ENCODE measurements at regions not wholly inside any gene's neighbourhood (a gene's known extent, or its start where the extent isn't known, plus 50 kb on each side); places are given as distances from the start of the nearest gene placed in this dataset.
"Not testable (repeated sequence)": the region's sequence is repeated elsewhere in the genome, so short reads cannot be mapped to it uniquely, and the experiment has no call there.

GRCh38 chr6:144467921-144468320, 182.8 kb downstream of the UTRN start:
- H3K79me2 ChIP-seq (ENCODE audit: insufficient read depth, low read length), result no peaks in the 10 kb centered on the region
- H3F3A ChIP-seq (ENCODE audit: insufficient read depth, low read length), result no peaks in the 10 kb centered on the region
- H3K36me3 ChIP-seq (ENCODE audit: insufficient read depth, low read length), result no peaks in the 10 kb centered on the region
- H3K9me3 ChIP-seq (ENCODE audit: low read length), result no peaks in the 10 kb centered on the region
- no peak overlapping the region for H3K4me3 ChIP-seq (ENCODE audit: low read depth, low read length, poor library complexity, severe bottlenecking)
- H3K4me2 ChIP-seq (ENCODE audit: low read length), result no peak overlapping the region
- no peak overlapping the region for H3K9ac ChIP-seq (ENCODE audit: low read length)
- no peaks in the 10 kb centered on the region for H4K20me1 ChIP-seq (ENCODE audit: insufficient read depth, low read length)
- H3K27ac ChIP-seq (ENCODE audit: low read depth, low read length, poor library complexity, severe bottlenecking), result no peak overlapping the region
- H2AFZ ChIP-seq (ENCODE audit: low read length), result no peak overlapping the region
- no peaks in the 10 kb centered on the region for H3K4me1 ChIP-seq (ENCODE audit: insufficient read depth, low read length, severe bottlenecking)
- no peaks in the 10 kb centered on the region for H3K9me2 ChIP-seq (ENCODE audit: low read depth, low read length)
- no peak for TF ChIP-seq EZH2 (IDR thresholded peaks at IDR 0.05; ENCODE audit: borderline replicate concordance, low read length)
- no peak for TF ChIP-seq CTCF (IDR thresholded peaks at IDR 0.05; ENCODE audit: low read length)
- no peaks in the 10 kb centered on the region for H3K27me3 ChIP-seq (ENCODE audit: insufficient read depth, low read length)

GRCh38 chr6:144468709-144469108, 183.6 kb downstream of the UTRN start:
- no peaks in the 10 kb centered on the region for H3K27me3 ChIP-seq (ENCODE audit: insufficient read depth, low read length)
- H3F3A ChIP-seq (ENCODE audit: insufficient read depth, low read length), result no peaks in the 10 kb centered on the region
- H4K20me1 ChIP-seq (ENCODE audit: insufficient read depth, low read length), result no peaks in the 10 kb centered on the region
- no peaks in the 10 kb centered on the region for H3K9me3 ChIP-seq (ENCODE audit: low read length)
- H3K4me1 ChIP-seq (ENCODE audit: insufficient read depth, low read length, severe bottlenecking), result no peaks in the 10 kb centered on the region
- TF ChIP-seq EZH2 (IDR thresholded peaks at IDR 0.05; ENCODE audit: borderline replicate concordance, low read length) (no peak), CTCF (IDR thresholded peaks at IDR 0.05; ENCODE audit: low read length) (no peak)
- no peak overlapping the region for H2AFZ ChIP-seq (ENCODE audit: low read length)
- no peaks in the 10 kb centered on the region for H3K9me2 ChIP-seq (ENCODE audit: low read depth, low read length)
- H3K4me3 ChIP-seq (ENCODE audit: low read depth, low read length, poor library complexity, severe bottlenecking), result no peak overlapping the region
- H3K9ac ChIP-seq (ENCODE audit: low read length), result no peak overlapping the region
- H3K4me2 ChIP-seq (ENCODE audit: low read length), result no peak overlapping the region
- no peaks in the 10 kb centered on the region for H3K36me3 ChIP-seq (ENCODE audit: insufficient read depth, low read length)
- no peaks in the 10 kb centered on the region for H3K79me2 ChIP-seq (ENCODE audit: insufficient read depth, low read length)
- no peak overlapping the region for H3K27ac ChIP-seq (ENCODE audit: low read depth, low read length, poor library complexity, severe bottlenecking)

- no peaks in the 10 kb centered on the region for H3K4me1 ChIP-seq (ENCODE audit: insufficient read depth, low read length, severe bottlenecking)
- H2AFZ ChIP-seq (ENCODE audit: low read length), result no peak overlapping the region
- H3K4me2 ChIP-seq (ENCODE audit: low read length), result no peak overlapping the region
- no peak overlapping the region for H3K27ac ChIP-seq (ENCODE audit: low read depth, low read length, poor library complexity, severe bottlenecking)
- no peaks in the 10 kb centered on the region for H3K27me3 ChIP-seq (ENCODE audit: insufficient read depth, low read length)
- no peaks in the 10 kb centered on the region for H3K9me2 ChIP-seq (ENCODE audit: low read depth, low read length)
- H4K20me1 ChIP-seq (ENCODE audit: insufficient read depth, low read length), result no peaks in the 10 kb centered on the region
- TF ChIP-seq CTCF (IDR thresholded peaks at IDR 0.05; ENCODE audit: low read length), result no peak
- no peak for TF ChIP-seq EZH2 (IDR thresholded peaks at IDR 0.05; ENCODE audit: borderline replicate concordance, low read length)
- H3K4me3 ChIP-seq (ENCODE audit: low read depth, low read length, poor library complexity, severe bottlenecking), result no peak overlapping the region
- no peaks in the 10 kb centered on the region for H3K79me2 ChIP-seq (ENCODE audit: insufficient read depth, low read length)
- no peaks in the 10 kb centered on the region for H3K36me3 ChIP-seq (ENCODE audit: insufficient read depth, low read length)
- no peaks in the 10 kb centered on the region for H3F3A ChIP-seq (ENCODE audit: insufficient read depth, low read length)
- H3K9me3 ChIP-seq (ENCODE audit: low read length), result no peaks in the 10 kb centered on the region
- no peak overlapping the region for H3K9ac ChIP-seq (ENCODE audit: low read length)
These were observed 184.0 kb downstream of the UTRN start for GRCh38 chr6:144469144-144469575.

- not testable (repeated sequence) for H3K27me3 ChIP-seq (ENCODE audit: insufficient read depth, low read length); H4K20me1 ChIP-seq (ENCODE audit: insufficient read depth, low read length); H3F3A ChIP-seq (ENCODE audit: insufficient read depth, low read length); H3K4me2 ChIP-seq (ENCODE audit: low read length); H2AFZ ChIP-seq (ENCODE audit: low read length); H3K9ac ChIP-seq (ENCODE audit: low read length); H3K79me2 ChIP-seq (ENCODE audit: insufficient read depth, low read length); H3K36me3 ChIP-seq (ENCODE audit: insufficient read depth, low read length); H3K27ac ChIP-seq (ENCODE audit: low read depth, low read length, poor library complexity, severe bottlenecking); H3K4me3 ChIP-seq (ENCODE audit: low read depth, low read length, poor library complexity, severe bottlenecking); H3K9me3 ChIP-seq (ENCODE audit: low read length); H3K9me2 ChIP-seq (ENCODE audit: low read depth, low read length); H3K4me1 ChIP-seq (ENCODE audit: insufficient read depth, low read length, severe bottlenecking)
These were observed 185.1 kb downstream of the UTRN start for GRCh38 chr6:144470201-144470600.

Data from OCI-LY1 (cell line).